ENCODE measurements at regions not wholly inside any gene's neighbourhood (a gene's known extent, or its start where the extent isn't known, plus 50 kb on each side); places are given as distances from the start of the nearest gene placed in this dataset.
"Not testable (repeated sequence)": the region's sequence is repeated elsewhere in the genome, so short reads cannot be mapped to it uniquely, and the experiment has no call there.

DNA sequence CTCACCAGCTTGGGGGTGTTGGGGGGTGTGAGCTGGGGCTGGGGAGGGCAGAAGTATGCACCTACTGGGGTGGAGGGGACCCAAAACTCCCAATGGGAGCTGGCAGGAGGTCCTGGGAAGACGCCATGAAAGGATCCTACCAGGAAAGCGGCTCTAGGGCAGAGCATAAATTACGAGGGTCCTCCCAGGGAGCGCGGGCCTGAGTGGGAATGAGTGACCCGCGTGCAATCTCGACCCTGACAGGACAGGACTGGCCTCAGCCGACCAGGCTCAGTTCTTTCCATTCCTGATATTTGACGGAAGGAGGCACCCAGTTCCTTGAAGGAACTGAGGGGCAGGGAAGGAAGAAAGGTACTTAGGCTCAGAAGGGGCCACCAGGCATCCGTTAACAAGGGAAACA is 1452.8 kb upstream of the TPTE start:
- H3K9me3 Mint-ChIP-seq, H3K4me1 Mint-ChIP-seq, H3K4me3 Mint-ChIP-seq, H3K27ac Mint-ChIP-seq, H3K27me3 Mint-ChIP-seq, ATAC-seq, H3K36me3 Mint-ChIP-seq: not testable (repeated sequence)

DNA sequence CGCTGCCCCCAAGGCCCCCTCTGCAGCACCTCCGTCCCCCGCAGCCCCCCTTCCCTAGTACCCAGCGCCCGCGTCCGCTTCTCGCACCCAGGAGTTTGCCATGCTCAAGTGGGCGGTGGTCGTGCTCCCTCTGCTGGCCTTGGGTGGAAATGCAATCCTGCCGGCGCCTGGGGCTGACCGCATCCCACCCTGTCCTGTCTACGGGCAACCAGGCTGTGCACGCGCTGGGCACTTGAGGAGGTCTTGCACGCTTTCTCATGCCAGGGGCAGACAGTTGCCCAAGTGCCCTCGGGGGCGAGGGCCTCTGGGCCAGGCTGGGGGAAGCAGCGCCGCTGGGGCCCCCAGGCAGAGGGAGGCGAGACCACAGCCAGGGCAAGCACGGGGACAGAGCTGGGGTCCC is 1450.7 kb upstream of the TPTE start:
- H3K4me1 Mint-ChIP-seq, H3K9me3 Mint-ChIP-seq, H3K27ac Mint-ChIP-seq, H3K36me3 Mint-ChIP-seq, H3K27me3 Mint-ChIP-seq, ATAC-seq, H3K4me3 Mint-ChIP-seq: not testable (repeated sequence)

DNA sequence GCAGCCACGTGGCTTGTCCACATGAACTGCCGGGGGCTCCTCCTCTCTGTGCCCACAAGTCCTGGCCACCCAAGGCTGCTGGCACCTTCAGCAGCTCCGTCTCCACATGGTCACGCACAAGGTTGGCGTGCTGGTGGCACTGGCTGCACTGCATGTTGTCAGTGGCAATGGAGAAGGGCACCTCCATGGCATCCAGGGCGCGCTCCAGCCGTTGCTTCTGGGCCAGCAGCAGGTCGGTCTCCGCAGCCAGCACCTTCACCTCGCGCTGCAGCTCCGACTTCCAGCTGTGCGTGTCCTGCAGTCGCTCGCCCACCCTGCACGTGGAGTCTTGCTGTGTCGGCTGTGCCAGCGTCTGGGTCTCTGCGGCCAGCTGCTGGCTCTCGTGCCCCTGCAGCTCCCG is 1448.4 kb upstream of the TPTE start:
- H3K9me3 Mint-ChIP-seq, ATAC-seq, H3K36me3 Mint-ChIP-seq, H3K27ac Mint-ChIP-seq, H3K4me1 Mint-ChIP-seq, H3K27me3 Mint-ChIP-seq, H3K4me3 Mint-ChIP-seq: not testable (repeated sequence)

GRCh38 chr21:9074772-9075171 is 1446.6 kb upstream of the TPTE start:
- not testable (repeated sequence) for H3K9me3 Mint-ChIP-seq, H3K4me3 Mint-ChIP-seq, H3K4me1 Mint-ChIP-seq, H3K27ac Mint-ChIP-seq, H3K27me3 Mint-ChIP-seq, H3K36me3 Mint-ChIP-seq, ATAC-seq

DNA sequence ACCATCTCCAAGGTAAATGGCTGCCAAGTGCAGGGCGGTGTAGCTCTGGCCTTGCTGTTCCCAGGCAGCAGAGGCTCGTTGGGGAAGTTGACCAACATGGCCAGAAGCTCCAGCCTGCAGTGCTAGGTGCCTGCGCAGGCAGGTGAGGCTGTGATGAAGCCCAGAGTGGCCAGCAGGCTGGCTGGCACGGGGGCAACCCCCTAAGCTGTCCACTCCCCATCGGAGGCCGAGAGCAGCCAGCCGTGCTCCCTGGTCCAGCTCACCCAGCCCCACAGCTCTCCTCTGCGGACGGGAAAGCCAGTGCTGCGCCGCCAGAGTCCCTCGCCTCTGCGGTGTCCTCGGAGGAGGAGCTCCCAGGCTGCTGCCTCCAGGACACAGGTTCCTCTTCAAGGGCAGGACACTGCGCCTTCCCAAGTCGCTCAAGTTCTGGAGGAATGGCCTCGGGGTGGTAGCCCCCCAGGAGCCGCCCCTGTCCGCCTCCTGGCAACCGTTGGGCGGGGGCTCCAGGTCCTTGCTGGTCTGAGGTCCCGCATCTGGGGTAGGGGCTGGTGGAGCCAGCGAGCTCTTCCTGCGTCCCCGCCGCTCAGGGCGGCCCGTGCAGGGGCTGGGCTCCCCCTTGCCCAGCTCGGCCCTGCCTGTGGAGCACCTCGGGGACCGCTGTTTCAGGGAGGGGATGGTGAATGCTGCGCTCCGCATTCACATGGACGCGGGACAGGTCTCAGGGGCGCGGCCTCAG is 1438.1 kb upstream of the TPTE start:
- not testable (repeated sequence) for H3K4me3 Mint-ChIP-seq

GRCh38 chr21:9086299-9086698 is 1435.1 kb upstream of the TPTE start:
- H3K4me1 Mint-ChIP-seq, H3K9me3 Mint-ChIP-seq, H3K27me3 Mint-ChIP-seq, H3K27ac Mint-ChIP-seq, H3K4me3 Mint-ChIP-seq, H3K36me3 Mint-ChIP-seq, ATAC-seq: not testable (repeated sequence)

More for the DNA sequence above, 1438.1 kb upstream of the TPTE start:
- H3K27me3 Mint-ChIP-seq, H3K27ac Mint-ChIP-seq, H3K9me3 Mint-ChIP-seq, ATAC-seq, H3K4me1 Mint-ChIP-seq, H3K36me3 Mint-ChIP-seq: not testable (repeated sequence)

DNA sequence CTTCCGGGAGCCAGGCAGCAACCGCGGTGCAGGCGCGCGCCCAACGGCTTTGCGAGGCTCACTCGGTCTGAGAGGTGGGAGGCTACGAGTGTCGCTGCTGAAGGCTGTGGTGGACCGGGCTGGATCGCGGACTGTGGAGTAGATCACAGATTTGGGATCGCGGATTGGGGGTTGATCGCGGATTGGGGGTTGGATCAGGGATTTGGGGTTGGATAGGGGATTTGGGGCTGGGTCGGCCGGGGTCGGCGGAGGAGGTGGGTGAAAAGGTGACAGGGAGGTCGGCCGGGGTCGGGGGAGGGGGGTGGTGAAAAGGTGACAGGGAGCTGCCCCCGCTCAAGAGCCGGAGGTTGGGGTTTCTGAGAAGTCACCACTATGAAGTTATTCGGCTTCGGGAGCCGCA is 1433.6 kb upstream of the TPTE start:
- H3K4me3 Mint-ChIP-seq, H3K36me3 Mint-ChIP-seq, H3K27me3 Mint-ChIP-seq, H3K4me1 Mint-ChIP-seq, ATAC-seq, H3K9me3 Mint-ChIP-seq, H3K27ac Mint-ChIP-seq: not testable (repeated sequence)

GRCh38 chr21:9129741-9130140 is 1391.6 kb upstream of the TPTE start:
- not testable (repeated sequence) for H3K4me1 Mint-ChIP-seq, H3K9me3 Mint-ChIP-seq, H3K4me3 Mint-ChIP-seq, ATAC-seq, H3K27ac Mint-ChIP-seq, H3K36me3 Mint-ChIP-seq, H3K27me3 Mint-ChIP-seq

GRCh38 chr21:9130817-9131216 is 1390.6 kb upstream of the TPTE start:
- not testable (repeated sequence) for H3K36me3 Mint-ChIP-seq, ATAC-seq, H3K4me3 Mint-ChIP-seq, H3K27ac Mint-ChIP-seq, H3K4me1 Mint-ChIP-seq, H3K9me3 Mint-ChIP-seq, H3K27me3 Mint-ChIP-seq

Measured in stimulated activated memory B cell treated with anti-CD40 and anti-IgM and Interleukin-4, amounts not matched to agents 10 μg/mL and 1 μg/mL and 100 μg/mL, for 72 hours (primary cell).